Lower leg skin (tissue), 3 donors: ENCODE measurements at regions not wholly inside any gene's neighbourhood (a gene's known extent, or its start where the extent isn't known, plus 50 kb on each side); places are given as distances from the start of the nearest gene placed in this dataset.

Source experiments
- POLR2A ChIP-seq, 2 donors: fragments of 450-650 bp; IDR thresholded peaks; one replicate each; pipeline ENCODE4 v1.6.1; 2016 to 2017; ENCODE audit warnings: antibody characterized with exemption in 2 of 2, mild to moderate bottlenecking in 1 of 2, moderate library complexity in 1 of 2
- TF ChIP-seq, protein P1 (sequence below), 3 donors: fragments of 450-650 bp; IDR thresholded peaks; one replicate each; pipeline ENCODE4 v1.5.1; 2016; ENCODE audit warnings: antibody characterized with exemption in 3 of 3, mild to moderate bottlenecking in 3 of 3, moderate library complexity in 2 of 3

DNA sequence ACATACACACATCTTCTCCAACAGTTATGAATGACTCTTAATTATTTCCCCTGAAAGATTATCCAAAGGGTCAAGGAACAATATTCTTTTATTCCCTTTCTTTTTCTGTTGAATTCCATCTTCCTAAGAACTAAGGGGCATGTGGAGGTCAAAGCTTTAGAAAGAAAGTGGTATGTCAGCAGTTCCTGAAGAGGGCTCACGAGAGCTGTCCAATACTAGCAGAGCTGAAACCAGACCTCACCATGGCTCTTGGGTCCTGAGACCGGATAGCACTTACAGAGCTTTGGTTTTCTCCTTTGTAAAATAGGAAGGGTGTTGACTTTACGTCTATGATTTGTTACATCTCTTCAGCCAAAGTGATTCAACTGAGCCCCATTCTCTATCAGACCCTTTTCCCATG lies 109.8 kb upstream of the FREM2 start:
- TF ChIP-seq, protein P1, sequence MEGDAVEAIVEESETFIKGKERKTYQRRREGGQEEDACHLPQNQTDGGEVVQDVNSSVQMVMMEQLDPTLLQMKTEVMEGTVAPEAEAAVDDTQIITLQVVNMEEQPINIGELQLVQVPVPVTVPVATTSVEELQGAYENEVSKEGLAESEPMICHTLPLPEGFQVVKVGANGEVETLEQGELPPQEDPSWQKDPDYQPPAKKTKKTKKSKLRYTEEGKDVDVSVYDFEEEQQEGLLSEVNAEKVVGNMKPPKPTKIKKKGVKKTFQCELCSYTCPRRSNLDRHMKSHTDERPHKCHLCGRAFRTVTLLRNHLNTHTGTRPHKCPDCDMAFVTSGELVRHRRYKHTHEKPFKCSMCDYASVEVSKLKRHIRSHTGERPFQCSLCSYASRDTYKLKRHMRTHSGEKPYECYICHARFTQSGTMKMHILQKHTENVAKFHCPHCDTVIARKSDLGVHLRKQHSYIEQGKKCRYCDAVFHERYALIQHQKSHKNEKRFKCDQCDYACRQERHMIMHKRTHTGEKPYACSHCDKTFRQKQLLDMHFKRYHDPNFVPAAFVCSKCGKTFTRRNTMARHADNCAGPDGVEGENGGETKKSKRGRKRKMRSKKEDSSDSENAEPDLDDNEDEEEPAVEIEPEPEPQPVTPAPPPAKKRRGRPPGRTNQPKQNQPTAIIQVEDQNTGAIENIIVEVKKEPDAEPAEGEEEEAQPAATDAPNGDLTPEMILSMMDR (IDR thresholded peaks at IDR 0.05), result no peak
- no peak for TF ChIP-seq POLR2A (IDR thresholded peaks at IDR 0.05)
